Upper lobe of right lung (tissue), 1 donor: ENCODE measurements at regions not wholly inside any gene's neighbourhood (a gene's known extent, or its start where the extent isn't known, plus 50 kb on each side); places are given as distances from the start of the nearest gene placed in this dataset.

Experiments
- ATAC-seq: fragments of 200-7000 bp; cut with Tn5 transposase; one replicate; pipeline ENCODE4 v1.9.1; 2020; ENCODE audit warnings: mild to moderate bottlenecking, moderate library complexity
- DNase-seq: peaks from one replicate; pipeline ENCODE4 v3.0.0-alpha.2; 2020
- H3K27ac ChIP-seq: fragments of 200-600 bp; one replicate; pipeline ENCODE4 v1.8.0; 2022
- H3K27me3 ChIP-seq: fragments of 200-600 bp; one replicate; pipeline ENCODE4 v1.8.0; 2022; ENCODE audit warnings: mild to moderate bottlenecking
- H3K36me3 ChIP-seq: fragments of 200-600 bp; one replicate; pipeline ENCODE4 v1.8.0; 2022
- H3K4me1 ChIP-seq: fragments of 200-600 bp; one replicate; pipeline ENCODE4 v1.8.0; 2022
- H3K4me3 ChIP-seq: fragments of 200-600 bp; one replicate; pipeline ENCODE4 v1.8.0; 2022; ENCODE audit warnings: mild to moderate bottlenecking
- H3K9me3 ChIP-seq: fragments of 200-600 bp; one replicate; pipeline ENCODE4 v1.8.0; 2022
- CTCF ChIP-seq: fragments of 200-600 bp; IDR thresholded peaks from one replicate; pipeline ENCODE4 v1.8.0; 2022; ENCODE audit warnings: antibody characterized with exemption
- intact Hi-C: fragments of 100-400 bp; cut with DNase I; formaldehyde crosslinking; loops from one replicate; pipeline ENCODE4 v1.11.0; 2022
- donor health status: DM: no; HTN: yes; CAD: no; lungs with severe emphysema.

GRCh38 chr20:39946053-39946810 is 742.8 kb downstream of the MAFB start:
- H3K4me1 ChIP-seq: peaks cover 3% of the 10 kb centered on the region
- H3K27me3 ChIP-seq: no peaks in the 10 kb centered on the region
- no peak overlapping the region for H3K27ac ChIP-seq
- no peaks in the 10 kb centered on the region for H3K36me3 ChIP-seq
- H3K4me3 ChIP-seq: no peak overlapping the region
- DNase-seq: no peak
- ATAC-seq: no peak
- no peaks in the 10 kb centered on the region for H3K9me3 ChIP-seq
- no peak for TF ChIP-seq CTCF
- intact Hi-C loops: no loop called here

- ATAC-seq (no peak), DNase-seq (no peak)
Measured at GRCh38 chr20:39944861-39945260, 744.2 kb downstream of the MAFB start.

GRCh38 chr20:39943336-39943735 is 745.7 kb downstream of the MAFB start:
- Histone ChIP-seq H3K9me3 (no peaks in the 10 kb centered on the region), H3K4me3 (no peak overlapping the region), H3K4me1 (peaks cover 6% of the 10 kb centered on the region), H3K36me3 (no peaks in the 10 kb centered on the region), H3K27me3 (no peaks in the 10 kb centered on the region), H3K27ac (no peak overlapping the region)
- no peak for TF ChIP-seq CTCF
- intact Hi-C loops: no loop called here
- ATAC-seq (no peak), DNase-seq (no peak)

More at GRCh38 chr20:39944861-39945260, 744.2 kb downstream of the MAFB start:
- Histone ChIP-seq H3K27ac (no peak overlapping the region), H3K4me1 (peaks cover 6% of the 10 kb centered on the region), H3K4me3 (no peak overlapping the region), H3K27me3 (no peaks in the 10 kb centered on the region), H3K9me3 (no peaks in the 10 kb centered on the region), H3K36me3 (no peaks in the 10 kb centered on the region)
- no peak for TF ChIP-seq CTCF
- intact Hi-C loops: no loop called here

GRCh38 chr20:39941245-39941644 is 747.8 kb downstream of the MAFB start:
- ATAC-seq: no peak
- Histone ChIP-seq H3K27me3 (no peaks in the 10 kb centered on the region), H3K4me1 (peaks cover 6% of the 10 kb centered on the region), H3K9me3 (no peaks in the 10 kb centered on the region), H3K36me3 (no peaks in the 10 kb centered on the region), H3K27ac (no peak overlapping the region), H3K4me3 (no peak overlapping the region)
- no peak for DNase-seq
- no peak for TF ChIP-seq CTCF
- intact Hi-C loops: no loop called here

GRCh38 chr20:39939241-39939865 is 749.7 kb downstream of the MAFB start:
- intact Hi-C loops: no loop called here

More at GRCh38 chr20:39939241-39939865, 749.7 kb downstream of the MAFB start:
- no peak for TF ChIP-seq CTCF
- H3K27me3 ChIP-seq: no peaks in the 10 kb centered on the region
- no peak overlapping the region for H3K27ac ChIP-seq
- DNase-seq: no peak
- no peaks in the 10 kb centered on the region for H3K9me3 ChIP-seq
- no peak overlapping the region for H3K4me3 ChIP-seq
- H3K4me1 ChIP-seq: peaks cover 6% of the 10 kb centered on the region
- ATAC-seq: no peak
- no peaks in the 10 kb centered on the region for H3K36me3 ChIP-seq
